Vagina (tissue), 2 donors: ENCODE measurements at regions not wholly inside any gene's neighbourhood (a gene's known extent, or its start where the extent isn't known, plus 50 kb on each side); places are given as distances from the start of the nearest gene placed in this dataset.

Source experiments
- POLR2A ChIP-seq, 2 donors: fragments of 450-650 bp; IDR thresholded peaks; one replicate each; pipeline ENCODE4 v1.6.1; 2017; ENCODE audit warnings: antibody characterized with exemption in 2 of 2, mild to moderate bottlenecking in 2 of 2, moderate library complexity in 2 of 2
- POLR2AphosphoS5 ChIP-seq, 2 donors: sonication (generic); formaldehyde crosslinking; IDR thresholded peaks; one replicate each; pipeline ENCODE4 v1.9.0; 2017; ENCODE audit warnings: antibody characterized with exemption in 2 of 2, mild to moderate bottlenecking in 2 of 2, low read depth in 1 of 2; ENCODE audit not compliant: insufficient read depth in 1 of 2
- TF ChIP-seq, protein P1 (sequence below), 3 experiments: fragments of 450-650 bp in 2 of 3; fragments of 200-600 bp in 1 of 3; sonication (generic) in 1 of 3; IDR thresholded peaks; one replicate each; pipeline ENCODE4 v1.5.1; 2017 to 2019; ENCODE audit warnings: antibody characterized with exemption in 3 of 3, mild to moderate bottlenecking in 2 of 3, moderate library complexity in 2 of 3

DNA sequence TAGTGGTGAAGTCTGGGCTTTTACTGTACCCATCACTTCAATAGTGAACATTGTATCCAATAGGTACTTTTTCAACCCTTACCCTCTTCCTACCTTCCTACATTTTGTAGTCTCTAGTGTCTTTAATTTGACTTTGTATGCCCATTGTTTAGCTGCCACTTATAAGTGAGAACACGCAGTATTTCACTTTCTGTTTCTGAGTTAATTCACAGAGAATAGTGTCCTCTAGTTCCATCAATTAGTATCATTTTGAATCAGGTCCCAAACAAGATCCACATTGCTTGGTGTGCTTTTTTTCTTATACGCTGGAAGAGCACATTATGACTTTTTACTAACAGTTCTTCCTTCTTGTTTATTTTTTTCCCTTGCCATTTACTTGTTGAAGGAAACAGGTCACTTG, 176.0 kb upstream of the WDFY3 start:
- TF ChIP-seq POLR2AphosphoS5 (IDR thresholded peaks at IDR 0.05; ENCODE audit: insufficient read depth in 1 of 2, low read depth in 1 of 2) (no peak), POLR2A (IDR thresholded peaks at IDR 0.05) (no peak)
- TF ChIP-seq, protein P1, sequence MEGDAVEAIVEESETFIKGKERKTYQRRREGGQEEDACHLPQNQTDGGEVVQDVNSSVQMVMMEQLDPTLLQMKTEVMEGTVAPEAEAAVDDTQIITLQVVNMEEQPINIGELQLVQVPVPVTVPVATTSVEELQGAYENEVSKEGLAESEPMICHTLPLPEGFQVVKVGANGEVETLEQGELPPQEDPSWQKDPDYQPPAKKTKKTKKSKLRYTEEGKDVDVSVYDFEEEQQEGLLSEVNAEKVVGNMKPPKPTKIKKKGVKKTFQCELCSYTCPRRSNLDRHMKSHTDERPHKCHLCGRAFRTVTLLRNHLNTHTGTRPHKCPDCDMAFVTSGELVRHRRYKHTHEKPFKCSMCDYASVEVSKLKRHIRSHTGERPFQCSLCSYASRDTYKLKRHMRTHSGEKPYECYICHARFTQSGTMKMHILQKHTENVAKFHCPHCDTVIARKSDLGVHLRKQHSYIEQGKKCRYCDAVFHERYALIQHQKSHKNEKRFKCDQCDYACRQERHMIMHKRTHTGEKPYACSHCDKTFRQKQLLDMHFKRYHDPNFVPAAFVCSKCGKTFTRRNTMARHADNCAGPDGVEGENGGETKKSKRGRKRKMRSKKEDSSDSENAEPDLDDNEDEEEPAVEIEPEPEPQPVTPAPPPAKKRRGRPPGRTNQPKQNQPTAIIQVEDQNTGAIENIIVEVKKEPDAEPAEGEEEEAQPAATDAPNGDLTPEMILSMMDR (IDR thresholded peaks at IDR 0.05): no peak
